ENCODE measurements at regions not wholly inside any gene's neighbourhood (a gene's known extent, or its start where the extent isn't known, plus 50 kb on each side); places are given as distances from the start of the nearest gene placed in this dataset.

GRCh38 chr9:116088396-116088795 lies 65.2 kb upstream of the PAPPA start:
- TF ChIP-seq, protein P1, sequence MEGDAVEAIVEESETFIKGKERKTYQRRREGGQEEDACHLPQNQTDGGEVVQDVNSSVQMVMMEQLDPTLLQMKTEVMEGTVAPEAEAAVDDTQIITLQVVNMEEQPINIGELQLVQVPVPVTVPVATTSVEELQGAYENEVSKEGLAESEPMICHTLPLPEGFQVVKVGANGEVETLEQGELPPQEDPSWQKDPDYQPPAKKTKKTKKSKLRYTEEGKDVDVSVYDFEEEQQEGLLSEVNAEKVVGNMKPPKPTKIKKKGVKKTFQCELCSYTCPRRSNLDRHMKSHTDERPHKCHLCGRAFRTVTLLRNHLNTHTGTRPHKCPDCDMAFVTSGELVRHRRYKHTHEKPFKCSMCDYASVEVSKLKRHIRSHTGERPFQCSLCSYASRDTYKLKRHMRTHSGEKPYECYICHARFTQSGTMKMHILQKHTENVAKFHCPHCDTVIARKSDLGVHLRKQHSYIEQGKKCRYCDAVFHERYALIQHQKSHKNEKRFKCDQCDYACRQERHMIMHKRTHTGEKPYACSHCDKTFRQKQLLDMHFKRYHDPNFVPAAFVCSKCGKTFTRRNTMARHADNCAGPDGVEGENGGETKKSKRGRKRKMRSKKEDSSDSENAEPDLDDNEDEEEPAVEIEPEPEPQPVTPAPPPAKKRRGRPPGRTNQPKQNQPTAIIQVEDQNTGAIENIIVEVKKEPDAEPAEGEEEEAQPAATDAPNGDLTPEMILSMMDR (IDR thresholded peaks at IDR 0.05; ENCODE audit: control insufficient read depth, insufficient read depth, low read depth, low read length, missing control alignments) = no peak
- no peak for DNase-seq (ENCODE audit: low read depth)
- H3K4me3 ChIP-seq (ENCODE audit: control insufficient read depth, low read depth, low read length) = no peak overlapping the region

- no peak overlapping the region for H3K4me3 ChIP-seq (ENCODE audit: control insufficient read depth, low read depth, low read length)
- no peak for DNase-seq (ENCODE audit: low read depth)
- TF ChIP-seq, protein P1 (IDR thresholded peaks at IDR 0.05; ENCODE audit: control insufficient read depth, insufficient read depth, low read depth, low read length, missing control alignments) = no peak
Measured at GRCh38 chr9:116090030-116090770, 63.4 kb upstream of the PAPPA start.

DNA sequence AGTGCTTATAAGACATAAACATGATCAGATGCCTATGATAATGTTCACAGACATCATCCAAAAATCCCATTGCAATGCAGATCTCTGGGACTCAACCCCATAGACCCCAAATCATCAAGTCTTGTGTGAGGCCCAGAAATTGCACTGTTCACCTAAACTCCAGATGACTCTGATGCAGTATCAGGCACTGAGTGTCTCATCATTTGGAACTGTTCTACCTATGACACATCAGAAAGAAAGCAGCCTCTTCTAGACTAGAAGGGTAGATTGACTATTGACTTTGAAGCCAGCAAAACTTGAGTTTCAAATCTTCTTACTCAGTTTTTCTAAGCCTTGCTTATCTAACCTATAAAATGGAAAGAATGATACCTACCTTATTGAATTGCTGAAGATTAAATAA lies 58.7 kb upstream of the PAPPA start:
- TF ChIP-seq, protein P1 (IDR thresholded peaks at IDR 0.05; ENCODE audit: control insufficient read depth, insufficient read depth, low read depth, low read length, missing control alignments) = no peak
- H3K4me3 ChIP-seq (ENCODE audit: control insufficient read depth, low read depth, low read length) = no peak overlapping the region
- DNase-seq (ENCODE audit: low read depth) = no peak

DNA sequence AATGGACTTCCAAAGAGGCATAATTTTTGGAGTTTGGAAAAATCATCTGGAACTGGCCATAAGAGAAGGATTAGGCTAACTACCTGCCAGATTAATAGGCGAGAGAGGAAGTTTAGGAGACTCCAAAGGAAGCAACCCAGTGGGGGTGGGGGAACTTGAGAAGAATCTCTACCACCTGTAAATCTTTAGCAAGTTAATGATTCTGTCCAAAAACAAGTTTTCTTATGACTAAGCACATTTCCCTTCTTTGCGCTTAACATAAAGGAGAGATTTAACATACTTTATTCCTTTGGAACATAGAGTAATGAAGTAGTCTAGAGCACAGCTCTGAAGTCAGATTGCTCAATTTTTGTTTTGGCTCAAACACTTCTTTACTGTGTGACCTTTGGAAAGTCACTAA lies 58.2 kb upstream of the PAPPA start:
- no peak overlapping the region for H3K4me3 ChIP-seq (ENCODE audit: control insufficient read depth, low read depth, low read length)
- TF ChIP-seq, protein P1 (IDR thresholded peaks at IDR 0.05; ENCODE audit: control insufficient read depth, insufficient read depth, low read depth, low read length, missing control alignments) = no peak
- no peak for DNase-seq (ENCODE audit: low read depth)

GRCh38 chr9:116096046-116096445 lies 57.5 kb upstream of the PAPPA start:
- DNase-seq (ENCODE audit: low read depth) = no peak
- TF ChIP-seq, protein P1 (IDR thresholded peaks at IDR 0.05; ENCODE audit: control insufficient read depth, insufficient read depth, low read depth, low read length, missing control alignments) = no peak
- no peak overlapping the region for H3K4me3 ChIP-seq (ENCODE audit: control insufficient read depth, low read depth, low read length)

DNA sequence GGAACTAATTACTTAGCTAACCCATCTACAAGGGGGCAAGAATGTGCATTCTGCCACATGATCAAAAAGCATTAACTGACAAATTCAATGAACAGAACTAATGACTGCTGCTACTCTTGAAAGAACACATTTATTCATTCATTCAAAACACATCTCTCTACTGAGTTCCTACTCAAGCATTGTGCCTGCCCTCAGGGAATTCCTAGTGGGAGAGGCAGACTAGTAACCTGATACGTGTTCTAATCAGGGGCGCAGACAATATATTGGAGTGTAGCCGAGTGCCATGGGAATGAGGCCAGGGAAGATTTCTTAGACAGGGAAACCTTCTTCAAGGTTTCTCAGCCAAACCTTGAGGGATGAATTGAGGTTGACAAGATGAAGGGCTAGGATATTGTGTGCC lies 56.7 kb upstream of the PAPPA start:
- no peak overlapping the region for H3K4me3 ChIP-seq (ENCODE audit: control insufficient read depth, low read depth, low read length)
- DNase-seq (ENCODE audit: low read depth) = no peak
- TF ChIP-seq, protein P1 (IDR thresholded peaks at IDR 0.05; ENCODE audit: control insufficient read depth, insufficient read depth, low read depth, low read length, missing control alignments) = no peak

Data from AG09309 (cell line).